ENCODE measurements at regions not wholly inside any gene's neighbourhood (a gene's known extent, or its start where the extent isn't known, plus 50 kb on each side); places are given as distances from the start of the nearest gene placed in this dataset.

- Histone ChIP-seq H3K4me3 (ENCODE audit: low read depth in 1 of 3, low read length in 3 of 3) (no peak overlapping the region), H3K36me3 (ENCODE audit: control insufficient read depth in 4 of 4, insufficient read depth in 3 of 4, low read depth in 1 of 4, low read length in 3 of 4) (no peaks in the 10 kb centered on the region), H3K9ac (ENCODE audit: low read depth in 1 of 2, low read length in 2 of 2) (no peak overlapping the region), H3K4me1 (ENCODE audit: control insufficient read depth in 4 of 4, insufficient read depth in 4 of 4, low read length in 3 of 4) (no peaks in the 10 kb centered on the region), H3K27me3 (ENCODE audit: control insufficient read depth in 4 of 4, insufficient read depth in 4 of 4, low read length in 3 of 4) (no peaks in the 10 kb centered on the region), H3K27ac (ENCODE audit: low read depth in 1 of 2, low read length in 2 of 2) (no peak overlapping the region), H3K9me3 (ENCODE audit: control insufficient read depth in 4 of 4, low read length in 3 of 4) (no peaks in the 10 kb centered on the region)
- DNase-seq (ENCODE audit: low spot score) = no peak
- TF ChIP-seq TAF1 (conservative IDR thresholded peaks at IDR 0.05) = no peak
Observed at GRCh38 chr14:45678163-45678562, 425.2 kb upstream of the MIS18BP1 start.

- WGBS = 88% methylated on average over 1 of the region's 1 CpG
- Histone ChIP-seq H3K9me3 (ENCODE audit: control insufficient read depth in 4 of 4, low read length in 3 of 4) (no peaks in the 10 kb centered on the region), H3K36me3 (ENCODE audit: control insufficient read depth in 4 of 4, insufficient read depth in 3 of 4, low read depth in 1 of 4, low read length in 3 of 4) (no peaks in the 10 kb centered on the region), H3K4me1 (ENCODE audit: control insufficient read depth in 4 of 4, insufficient read depth in 4 of 4, low read length in 3 of 4) (no peaks in the 10 kb centered on the region), H3K27ac (ENCODE audit: low read depth in 1 of 2, low read length in 2 of 2) (no peak overlapping the region), H3K4me3 (ENCODE audit: low read depth in 1 of 3, low read length in 3 of 3) (no peak overlapping the region), H3K27me3 (ENCODE audit: control insufficient read depth in 4 of 4, insufficient read depth in 4 of 4, low read length in 3 of 4) (no peaks in the 10 kb centered on the region), H3K9ac (ENCODE audit: low read depth in 1 of 2, low read length in 2 of 2) (no peak overlapping the region)
- TF ChIP-seq HNF4A (conservative IDR thresholded peaks at IDR 0.05) (no peak), NR2F2 (IDR thresholded peaks at IDR 0.05) (no peak), GABPA (IDR thresholded peaks at IDR 0.05 in 1 of 2, conservative IDR thresholded peaks at IDR 0.05 in 1 of 2) (no peak), CTCF (IDR thresholded peaks at IDR 0.05; ENCODE audit: low read depth, low read length, missing input control) (no peak), YY1 (IDR thresholded peaks at IDR 0.05) (no peak), RAD21 (IDR thresholded peaks at IDR 0.05) (no peak), FOXA2 (IDR thresholded peaks at IDR 0.05) (no peak), RXRA (IDR thresholded peaks at IDR 0.05) (no peak), TAF1 (conservative IDR thresholded peaks at IDR 0.05) (no peak), SP1 (IDR thresholded peaks at IDR 0.05) (no peak), ATF3 (IDR thresholded peaks at IDR 0.05) (no peak), FOXA1 (IDR thresholded peaks at IDR 0.05) (no peak)
- no peak for DNase-seq (ENCODE audit: low spot score)
Observed at GRCh38 chr14:45673420-45673819, 420.4 kb upstream of the MIS18BP1 start.

- WGBS = 75% methylated on average over 7 of the region's 7 CpGs
- Histone ChIP-seq H3K4me1 (ENCODE audit: control insufficient read depth in 4 of 4, insufficient read depth in 4 of 4, low read length in 3 of 4) (no peaks in the 10 kb centered on the region), H3K9ac (ENCODE audit: low read depth in 1 of 2, low read length in 2 of 2) (no peak overlapping the region), H3K36me3 (ENCODE audit: control insufficient read depth in 4 of 4, insufficient read depth in 3 of 4, low read depth in 1 of 4, low read length in 3 of 4) (no peaks in the 10 kb centered on the region), H3K27me3 (ENCODE audit: control insufficient read depth in 4 of 4, insufficient read depth in 4 of 4, low read length in 3 of 4) (no peaks in the 10 kb centered on the region), H3K9me3 (ENCODE audit: control insufficient read depth in 4 of 4, low read length in 3 of 4) (peaks cover 0 to 7% (median 0%) of the 10 kb centered on the region in 4 donors), H3K27ac (ENCODE audit: low read depth in 1 of 2, low read length in 2 of 2) (no peak overlapping the region), H3K4me3 (ENCODE audit: low read depth in 1 of 3, low read length in 3 of 3) (no peak overlapping the region)
- DNase-seq (ENCODE audit: low spot score) = no peak
- TF ChIP-seq GABPA (IDR thresholded peaks at IDR 0.05 in 1 of 2, conservative IDR thresholded peaks at IDR 0.05 in 1 of 2) = no peak
- no peak for TF ChIP-seq ATF3 (IDR thresholded peaks at IDR 0.05)
- TF ChIP-seq REST (IDR thresholded peaks at IDR 0.05) = no peak
- TF ChIP-seq YY1 (IDR thresholded peaks at IDR 0.05) = no peak
- no peak for TF ChIP-seq NR2F2 (IDR thresholded peaks at IDR 0.05)
- no peak for TF ChIP-seq HNF4G (IDR thresholded peaks at IDR 0.05)
- no peak for TF ChIP-seq RAD21 (IDR thresholded peaks at IDR 0.05)
- TF ChIP-seq RXRA (IDR thresholded peaks at IDR 0.05) = no peak
- TF ChIP-seq FOXA1 (IDR thresholded peaks at IDR 0.05) = no peak
- no peak for TF ChIP-seq SP1 (IDR thresholded peaks at IDR 0.05)
- no peak for TF ChIP-seq MAX (IDR thresholded peaks at IDR 0.05)
- no peak for TF ChIP-seq TAF1 (conservative IDR thresholded peaks at IDR 0.05)
Observed at GRCh38 chr14:45664668-45665356, 411.8 kb upstream of the MIS18BP1 start.

Measured in liver (tissue), 8 donors.